Aorta (tissue), 5 donors: ENCODE measurements at regions not wholly inside any gene's neighbourhood (a gene's known extent, or its start where the extent isn't known, plus 50 kb on each side); places are given as distances from the start of the nearest gene placed in this dataset.

Experiments used
- ATAC-seq: fragments of 200-7000 bp; cut with Tn5 transposase; one replicate; pipeline ENCODE4 v1.9.1; 2022; ENCODE audit warnings: moderate library complexity; ENCODE audit not compliant: low FRiP score
- DNase-seq, 2 donors: peaks; one replicate each; pipeline ENCODE4 v3.0.0-alpha.2; 2020
- H3K27ac ChIP-seq, 2 donors: one replicate each; pipeline ENCODE4 v1.5.1; 2013; ENCODE audit warnings: low read length in 2 of 2, mild to moderate bottlenecking in 2 of 2, moderate library complexity in 2 of 2, control low read depth in 1 of 2, inconsistent platforms in 1 of 2, low read depth in 1 of 2
- H3K27me3 ChIP-seq, 2 donors: one replicate each; pipeline ENCODE4 v1.6.1; 2013; ENCODE audit warnings: control low read depth in 1 of 2, low read length in 1 of 2, mild to moderate bottlenecking in 1 of 2, moderate library complexity in 1 of 2; ENCODE audit not compliant: insufficient read depth in 2 of 2, control insufficient read depth in 1 of 2
- H3K36me3 ChIP-seq, 2 donors: one replicate each; pipeline ENCODE4 v1.6.1; 2013; ENCODE audit warnings: control low read depth in 1 of 2, low read length in 1 of 2, mild to moderate bottlenecking in 1 of 2; ENCODE audit not compliant: insufficient read depth in 2 of 2, control insufficient read depth in 1 of 2
- H3K4me1 ChIP-seq, 2 donors: one replicate each; pipeline ENCODE4 v1.6.1; 2013; ENCODE audit warnings: low read length in 2 of 2, control low read depth in 1 of 2, mild to moderate bottlenecking in 1 of 2, moderate library complexity in 1 of 2; ENCODE audit not compliant: insufficient read depth in 2 of 2, control insufficient read depth in 1 of 2
- H3K4me3 ChIP-seq, 2 donors: one replicate each; pipeline ENCODE4 v1.5.1; 2013; ENCODE audit warnings: low read length in 2 of 2, control low read depth in 1 of 2, mild to moderate bottlenecking in 1 of 2
- H3K9me3 ChIP-seq: one replicate; pipeline ENCODE4 v1.6.1; 2013; ENCODE audit warnings: mild to moderate bottlenecking, low read length; ENCODE audit not compliant: control insufficient read depth
- WGBS, 2 donors: extraction: QIAGEN DNeasy Blood & Tissue Kit; methylation state at CpG; one replicate each; pipeline ENCODE4 v1.1.7; 2013; 5-methylcytosine and 5-hydroxymethylcytosine counted together
- intact Hi-C, 2 donors: fragments of 100-400 bp; cut with DNase I; formaldehyde crosslinking; loops; one replicate each; pipeline versions ENCODE4 v1.14.2 to v1.15.0; 2022
- donor health status: healthy with polysubstance abuse.
- donor health status: Bipolar disorder and iron deficiency.
- donor health status: DM: no; HTN: no; CAD: no.
- donor health status: DM: no; HTN: no; CAD: no.
- donor health status: DM: yes; HTN: yes; CAD: no.

DNA sequence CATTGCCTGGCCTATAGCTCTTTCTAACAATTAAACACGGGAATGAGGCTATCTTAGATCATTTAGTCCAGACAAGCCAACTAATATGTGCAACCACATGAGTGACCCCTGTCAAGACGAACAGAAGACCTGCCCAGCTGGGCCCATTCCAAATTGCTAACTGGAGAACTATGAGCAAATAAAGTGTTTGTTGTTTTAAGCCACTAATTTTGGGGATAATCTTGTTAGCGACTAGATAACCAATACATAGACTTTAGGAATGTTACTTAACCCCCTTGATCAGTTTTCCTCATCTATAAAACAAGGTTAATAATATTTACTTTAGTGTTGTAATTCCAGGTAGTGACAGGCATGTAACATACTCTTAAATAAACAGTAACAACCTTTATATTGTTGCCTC is 848.3 kb downstream of the METTL15 start:
- DNase-seq = no peak
- no peak overlapping the region for H3K4me3 ChIP-seq
- no peaks in the 10 kb centered on the region for H3K9me3 ChIP-seq
- intact Hi-C loops = no loop called here
- ATAC-seq = no peak
- H3K4me1 ChIP-seq = no peaks in the 10 kb centered on the region
- no peak overlapping the region for H3K27ac ChIP-seq
- 75 to 77% methylated on average over 3 of the region's 3 CpGs for WGBS, 2 donors
- H3K36me3 ChIP-seq = no peaks in the 10 kb centered on the region
- H3K27me3 ChIP-seq = no peaks in the 10 kb centered on the region

DNA sequence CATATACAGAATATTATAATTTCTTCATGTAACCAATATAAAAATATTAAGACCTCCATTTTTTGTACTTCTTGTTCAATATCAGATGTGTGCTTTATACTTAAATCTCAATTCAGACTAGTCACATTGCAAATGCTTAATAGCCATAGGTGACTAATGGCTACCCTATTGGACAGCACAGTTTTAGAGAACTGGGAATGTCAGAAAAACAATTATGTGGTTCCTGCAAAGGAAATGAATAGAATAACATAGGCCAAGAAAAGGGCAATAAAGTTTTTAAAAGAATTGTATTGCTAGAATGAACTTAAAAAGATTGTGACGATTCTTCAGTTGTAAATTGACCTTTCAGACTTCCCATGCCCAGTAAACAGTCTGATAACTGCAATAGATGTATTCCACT is 843.0 kb downstream of the METTL15 start:
- ATAC-seq (no peak), DNase-seq (no peak)
- Histone ChIP-seq H3K27me3 (no peaks in the 10 kb centered on the region), H3K4me1 (no peaks in the 10 kb centered on the region), H3K4me3 (no peak overlapping the region), H3K9me3 (peaks cover 2% of the 10 kb centered on the region), H3K36me3 (no peaks in the 10 kb centered on the region), H3K27ac (no peak overlapping the region)
- intact Hi-C loops = no loop called here
- WGBS, 2 donors = 93 to 98% methylated on average over 1 of the region's 1 CpG

DNA sequence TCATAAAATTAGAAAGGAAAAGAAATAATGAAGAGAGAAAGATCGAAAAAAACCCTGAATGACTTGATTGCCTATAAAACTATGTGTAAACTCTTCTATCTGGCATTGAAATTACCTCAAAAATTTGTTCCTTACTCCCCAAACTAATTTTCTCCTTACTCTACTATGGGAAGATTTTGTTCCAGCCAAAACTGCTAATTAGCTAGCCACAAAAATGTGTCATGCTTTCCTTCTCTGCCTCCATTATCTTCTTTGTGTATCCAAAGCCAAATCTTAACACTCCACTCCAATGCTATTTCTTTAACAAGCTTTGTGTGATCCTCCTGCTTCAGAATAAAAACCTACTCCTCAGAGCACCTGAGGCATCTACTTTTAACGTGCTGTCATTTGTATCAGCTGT is 831.2 kb downstream of the METTL15 start:
- no peaks in the 10 kb centered on the region for H3K4me1 ChIP-seq
- H3K4me3 ChIP-seq = no peak overlapping the region
- no peaks in the 10 kb centered on the region for H3K36me3 ChIP-seq
- intact Hi-C loops = no loop called here
- no peaks in the 10 kb centered on the region for H3K27me3 ChIP-seq
- no peak for DNase-seq
- no peaks in the 10 kb centered on the region for H3K9me3 ChIP-seq
- whole genome bisulfite sequencing, 2 donors = 79 to 82% methylated on average over 2 of the region's 2 CpGs
- no peak overlapping the region for H3K27ac ChIP-seq
- ATAC-seq = no peak

DNA sequence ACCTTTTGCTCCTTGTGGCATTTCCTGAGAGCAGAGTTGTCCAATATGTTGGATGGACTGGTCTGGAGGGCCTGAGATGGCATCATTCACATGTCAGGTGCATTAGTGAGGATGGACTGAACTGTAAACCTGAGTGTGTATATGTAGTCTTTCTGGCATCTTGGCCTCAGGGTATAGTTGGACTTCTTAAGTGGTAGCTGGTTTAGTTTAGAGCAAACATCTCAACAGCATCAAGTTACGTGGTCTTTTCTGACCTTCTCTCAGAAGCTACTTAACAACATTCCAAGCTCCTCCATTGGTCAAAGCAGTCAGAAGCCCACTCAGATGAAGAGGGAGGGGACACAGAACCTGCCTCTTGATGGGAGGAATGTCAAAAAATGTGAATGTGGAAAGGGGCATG is 829.9 kb downstream of the METTL15 start:
- Histone ChIP-seq H3K4me3 (no peak overlapping the region), H3K36me3 (no peaks in the 10 kb centered on the region), H3K27ac (no peak overlapping the region), H3K9me3 (no peaks in the 10 kb centered on the region), H3K27me3 (no peaks in the 10 kb centered on the region), H3K4me1 (no peaks in the 10 kb centered on the region)
- no peak for DNase-seq
- no peak for ATAC-seq
- intact Hi-C loops = no loop called here
- 96 to 100% methylated on average over 1 of the region's 1 CpG for WGBS, 2 donors

DNA sequence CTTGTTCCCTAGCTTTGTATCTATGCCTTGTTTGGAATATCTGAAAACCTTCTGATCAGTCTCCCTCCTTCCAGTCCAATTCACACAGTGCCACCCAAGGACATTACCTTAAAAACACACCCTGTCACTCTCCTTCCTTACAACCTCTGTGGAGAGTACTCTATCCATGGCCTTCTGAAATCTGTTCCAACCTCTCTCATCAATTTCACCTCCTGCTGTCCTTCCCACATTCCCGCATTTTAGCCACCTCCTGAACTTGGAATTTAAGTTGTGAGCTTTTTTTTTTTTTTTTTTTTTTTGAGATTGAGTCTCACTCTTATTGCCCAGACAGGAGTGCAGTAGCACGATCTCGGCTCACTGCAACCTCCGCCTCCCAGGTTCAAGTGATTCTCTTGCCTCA is 824.8 kb downstream of the METTL15 start:
- no peaks in the 10 kb centered on the region for H3K27me3 ChIP-seq
- DNase-seq (no peak), ATAC-seq (no peak)
- H3K27ac ChIP-seq = no peak overlapping the region
- peaks cover 2% of the 10 kb centered on the region for H3K9me3 ChIP-seq
- no peaks in the 10 kb centered on the region for H3K36me3 ChIP-seq
- intact Hi-C loops = no loop called here
- no peaks in the 10 kb centered on the region for H3K4me1 ChIP-seq
- no peak overlapping the region for H3K4me3 ChIP-seq
- WGBS, 2 donors = 90 to 92% methylated on average over 4 of the region's 4 CpGs

DNA sequence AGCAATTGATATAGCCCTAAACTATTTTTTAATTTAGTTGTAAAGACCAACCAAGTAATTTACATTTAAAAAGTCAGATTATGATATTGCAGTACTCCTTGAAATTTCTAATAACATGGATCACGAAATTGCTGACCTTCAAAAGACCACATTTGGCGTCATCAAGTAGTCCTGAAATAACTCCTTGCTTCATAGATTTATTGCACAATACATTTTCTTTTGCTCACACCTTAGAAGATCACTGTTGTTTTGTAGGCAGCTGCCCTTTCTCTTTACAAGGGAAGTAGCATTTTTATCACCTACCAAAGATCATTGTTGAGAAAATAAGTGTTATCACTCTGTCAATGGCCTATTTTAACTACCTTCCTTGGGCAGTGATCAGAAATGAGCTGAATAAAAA is 815.8 kb downstream of the METTL15 start:
- 86 to 92% methylated on average over 2 of the region's 2 CpGs for WGBS, 2 donors
- H3K27me3 ChIP-seq = no peaks in the 10 kb centered on the region
- no peaks in the 10 kb centered on the region for H3K9me3 ChIP-seq
- H3K27ac ChIP-seq = no peak overlapping the region
- intact Hi-C loops = no loop called here
- no peaks in the 10 kb centered on the region for H3K4me1 ChIP-seq
- no peak for ATAC-seq
- DNase-seq = no peak
- H3K4me3 ChIP-seq = no peak overlapping the region
- H3K36me3 ChIP-seq = no peaks in the 10 kb centered on the region

DNA sequence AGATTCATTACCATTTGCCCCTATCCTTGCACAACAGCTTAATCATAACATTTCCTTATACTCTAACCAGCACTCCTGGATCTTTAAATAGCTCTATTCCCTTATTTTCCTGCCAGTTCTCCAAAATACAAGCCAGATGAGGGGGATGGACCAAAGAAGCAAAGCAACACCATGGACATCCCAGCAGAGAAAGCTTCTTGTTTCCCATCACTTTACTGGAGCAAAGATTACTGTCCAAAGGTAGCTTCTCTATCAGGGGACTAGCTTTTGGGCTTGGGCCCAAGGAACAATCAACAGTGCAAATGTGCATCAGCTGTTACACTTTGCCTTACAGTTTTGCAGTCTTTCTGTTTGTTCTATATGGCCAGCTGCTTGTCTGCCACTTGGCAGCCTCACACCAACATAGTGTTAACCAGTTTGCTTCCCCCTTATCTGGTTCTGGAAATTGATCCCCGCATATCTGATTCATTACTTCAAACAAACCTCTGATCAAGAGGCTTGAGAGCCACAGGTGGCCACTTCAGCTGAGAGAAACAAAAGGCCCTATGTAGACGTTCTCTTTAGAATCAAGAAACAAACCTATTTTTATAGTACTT is 814.3 kb downstream of the METTL15 start:
- Histone ChIP-seq H3K36me3 (no peaks in the 10 kb centered on the region), H3K27ac (no peak overlapping the region), H3K4me3 (no peak overlapping the region), H3K9me3 (no peaks in the 10 kb centered on the region), H3K27me3 (no peaks in the 10 kb centered on the region), H3K4me1 (no peaks in the 10 kb centered on the region)
- no peak for DNase-seq
- intact Hi-C loops = no loop called here
- 44 to 73% methylated on average over 2 of the region's 2 CpGs for WGBS, 2 donors
- no peak for ATAC-seq

DNA sequence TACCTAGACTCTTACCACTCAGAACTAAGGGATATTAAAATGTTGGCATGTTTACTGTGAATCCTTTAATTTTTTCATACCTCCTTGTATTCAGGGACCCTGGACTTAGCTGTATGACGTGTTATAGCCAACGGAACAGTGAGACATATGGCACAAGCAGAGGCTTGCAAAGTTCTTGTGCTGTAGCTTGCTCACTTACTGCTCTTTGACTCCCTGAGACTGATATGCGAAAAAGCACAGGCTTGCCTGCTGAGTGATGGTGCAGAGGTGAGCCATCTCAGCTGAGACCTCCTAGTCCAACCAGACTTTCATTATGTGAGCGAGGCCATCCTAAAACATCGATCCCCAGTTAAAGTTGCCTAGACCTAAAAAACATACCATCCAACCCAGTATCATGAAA is 811.0 kb downstream of the METTL15 start:
- Histone ChIP-seq H3K9me3 (no peaks in the 10 kb centered on the region), H3K27me3 (no peaks in the 10 kb centered on the region), H3K4me1 (no peaks in the 10 kb centered on the region), H3K27ac (no peak overlapping the region), H3K36me3 (no peaks in the 10 kb centered on the region), H3K4me3 (no peak overlapping the region)
- intact Hi-C loops = no loop called here
- ATAC-seq (no peak), DNase-seq (no peak)
- 90 to 94% methylated on average over 5 of the region's 5 CpGs for WGBS, 2 donors

DNA sequence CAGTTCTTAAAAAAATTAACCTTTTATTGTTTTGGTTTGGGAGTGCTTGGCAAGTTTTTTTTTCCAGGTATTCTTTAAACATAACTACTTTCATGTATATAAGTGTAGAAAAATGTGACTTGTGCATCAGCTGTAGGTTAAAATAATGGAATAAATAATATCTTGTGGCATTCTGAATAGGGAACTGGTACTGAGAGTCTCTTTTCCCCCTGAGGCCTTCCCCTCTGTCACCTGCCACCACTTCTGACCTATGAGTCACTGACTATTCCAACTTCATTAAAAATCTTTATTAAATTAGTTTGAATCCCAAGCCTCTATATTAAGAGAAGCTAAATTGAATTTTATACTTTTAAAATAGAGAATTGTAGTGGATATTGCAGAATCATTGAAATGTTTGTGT is 805.7 kb downstream of the METTL15 start:
- no peaks in the 10 kb centered on the region for H3K4me1 ChIP-seq
- no peaks in the 10 kb centered on the region for H3K36me3 ChIP-seq
- intact Hi-C loops = no loop called here
- no peak overlapping the region for H3K4me3 ChIP-seq
- ATAC-seq = no peak
- DNase-seq = no peak
- no peak overlapping the region for H3K27ac ChIP-seq
- no peaks in the 10 kb centered on the region for H3K9me3 ChIP-seq
- no peaks in the 10 kb centered on the region for H3K27me3 ChIP-seq
